Tibial nerve (tissue), 3 donors: ENCODE measurements at regions not wholly inside any gene's neighbourhood (a gene's known extent, or its start where the extent isn't known, plus 50 kb on each side); places are given as distances from the start of the nearest gene placed in this dataset.

ENCODE experiments used
- EP300 ChIP-seq, 2 donors: sonication (generic); formaldehyde crosslinking; IDR thresholded peaks; one replicate each; pipeline ENCODE4 v1.6.1; 2017; ENCODE audit warnings: antibody characterized with exemption in 2 of 2, mild to moderate bottlenecking in 1 of 2
- POLR2A ChIP-seq, 2 donors: fragments of 450-650 bp; IDR thresholded peaks; one replicate each; pipeline ENCODE4 v1.6.1; 2017; ENCODE audit warnings: antibody characterized with exemption in 2 of 2, mild to moderate bottlenecking in 2 of 2, moderate library complexity in 2 of 2

DNA sequence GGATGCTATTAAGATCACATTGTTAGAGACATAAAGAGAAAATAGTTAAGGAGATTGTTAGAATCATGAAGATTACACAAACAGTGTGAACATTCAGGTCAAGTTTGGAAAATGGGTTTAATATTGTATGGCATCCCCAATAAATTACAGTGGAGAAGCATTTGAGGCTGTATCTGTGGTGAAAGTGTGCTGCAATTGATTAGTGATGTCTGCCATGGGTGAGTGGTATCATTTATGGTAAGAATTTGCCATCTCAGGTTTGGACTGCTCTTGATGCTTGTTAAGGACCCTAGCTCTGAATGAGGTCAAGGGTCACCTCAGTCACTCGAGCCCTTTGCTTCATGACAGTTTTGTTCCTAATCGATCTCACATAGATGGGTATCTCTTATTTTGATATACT, 265.7 kb upstream of the SRRM4 start:
- TF ChIP-seq POLR2A (IDR thresholded peaks at IDR 0.05), result no peak
- no peak for TF ChIP-seq EP300 (IDR thresholded peaks at IDR 0.05)
